PC-3 (cell line): ENCODE measurements at regions not wholly inside any gene's neighbourhood (a gene's known extent, or its start where the extent isn't known, plus 50 kb on each side); places are given as distances from the start of the nearest gene placed in this dataset.

Source experiments
- EZH2 ChIP-seq: fragments of 300-600 bp; sonication (generic); IDR thresholded peaks from one replicate; pipeline ENCODE4 v1.6.1; 2017; ENCODE audit warnings: antibody characterized with exemption, mild to moderate bottlenecking, low read length; ENCODE audit not compliant: unreplicated experiment
- TF ChIP-seq, protein P1 (sequence below): fragments of 300-600 bp; sonication (generic); conservative IDR thresholded peaks from 2 replicates; pipeline ENCODE4 v1.5.1; 2017; ENCODE audit warnings: antibody characterized with exemption, low read depth, mild to moderate bottlenecking, low read length

DNA sequence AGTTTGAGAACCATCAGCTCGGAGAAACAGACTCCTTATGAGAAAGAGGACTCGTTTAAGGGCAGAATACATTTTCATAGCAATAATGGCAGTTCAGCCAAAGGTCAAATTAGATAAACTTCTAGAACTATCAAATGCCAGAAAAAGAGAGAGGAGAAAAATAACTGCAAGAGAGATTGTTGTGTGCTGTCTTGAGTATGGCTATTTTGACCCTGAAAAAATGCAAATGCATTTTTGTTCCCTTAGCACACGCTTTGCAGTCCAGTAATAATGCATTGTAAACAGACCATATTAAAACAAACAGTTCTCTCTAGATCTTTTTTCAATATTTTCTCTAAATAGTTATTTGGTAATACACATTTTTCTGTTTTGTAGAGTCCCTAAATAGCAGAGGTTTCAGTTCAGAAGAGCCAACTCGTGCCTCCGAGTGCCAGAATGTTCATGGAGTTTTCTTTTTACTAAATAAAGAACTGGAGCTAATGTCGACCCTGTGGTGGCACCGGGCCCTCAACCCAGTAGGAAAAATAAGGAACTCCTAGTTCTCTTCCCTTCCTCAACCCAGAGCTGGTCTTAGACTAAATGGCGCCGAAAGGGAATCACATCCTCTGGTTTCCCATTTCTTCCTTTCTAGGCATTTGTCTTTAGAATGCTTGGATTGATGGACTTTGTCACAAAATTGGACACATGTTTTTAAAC, 298.0 kb downstream of the MAP2K4 start:
- TF ChIP-seq, protein P1, sequence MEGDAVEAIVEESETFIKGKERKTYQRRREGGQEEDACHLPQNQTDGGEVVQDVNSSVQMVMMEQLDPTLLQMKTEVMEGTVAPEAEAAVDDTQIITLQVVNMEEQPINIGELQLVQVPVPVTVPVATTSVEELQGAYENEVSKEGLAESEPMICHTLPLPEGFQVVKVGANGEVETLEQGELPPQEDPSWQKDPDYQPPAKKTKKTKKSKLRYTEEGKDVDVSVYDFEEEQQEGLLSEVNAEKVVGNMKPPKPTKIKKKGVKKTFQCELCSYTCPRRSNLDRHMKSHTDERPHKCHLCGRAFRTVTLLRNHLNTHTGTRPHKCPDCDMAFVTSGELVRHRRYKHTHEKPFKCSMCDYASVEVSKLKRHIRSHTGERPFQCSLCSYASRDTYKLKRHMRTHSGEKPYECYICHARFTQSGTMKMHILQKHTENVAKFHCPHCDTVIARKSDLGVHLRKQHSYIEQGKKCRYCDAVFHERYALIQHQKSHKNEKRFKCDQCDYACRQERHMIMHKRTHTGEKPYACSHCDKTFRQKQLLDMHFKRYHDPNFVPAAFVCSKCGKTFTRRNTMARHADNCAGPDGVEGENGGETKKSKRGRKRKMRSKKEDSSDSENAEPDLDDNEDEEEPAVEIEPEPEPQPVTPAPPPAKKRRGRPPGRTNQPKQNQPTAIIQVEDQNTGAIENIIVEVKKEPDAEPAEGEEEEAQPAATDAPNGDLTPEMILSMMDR: no peak
- TF ChIP-seq EZH2: no peak
